ENCODE measurements at regions not wholly inside any gene's neighbourhood (a gene's known extent, or its start where the extent isn't known, plus 50 kb on each side); places are given as distances from the start of the nearest gene placed in this dataset.

GRCh38 chr1:168977618-168978017, 128.9 kb upstream of the ATP1B1 start:
- TF ChIP-seq CTCF (IDR thresholded peaks at IDR 0.05) = no peak
- TF ChIP-seq EP300 (IDR thresholded peaks at IDR 0.05) = no peak

Data from tibial nerve (tissue), 4 donors.